Neural cell (in vitro differentiated cells): ENCODE measurements at regions not wholly inside any gene's neighbourhood (a gene's known extent, or its start where the extent isn't known, plus 50 kb on each side); places are given as distances from the start of the nearest gene placed in this dataset.

Experiments used
- EP300 ChIP-seq: fragments of 450-650 bp; conservative IDR thresholded peaks from 2 replicates; pipeline ENCODE4 v1.6.1; 2014; ENCODE audit warnings: antibody characterized with exemption, mild to moderate bottlenecking, moderate library complexity; ENCODE audit not compliant: poor library complexity, severe bottlenecking
- EZH2 ChIP-seq: fragments of 200-600, 300-800 bp; shearing (Covaris generic), sonication (generic); IDR thresholded peaks from 2 replicates; pipeline ENCODE4 v1.6.1; 2014; ENCODE audit warnings: antibody characterized with exemption, low read length, borderline replicate concordance, mild to moderate bottlenecking; ENCODE audit not compliant: insufficient read depth, poor library complexity, severe bottlenecking
- RAD21 ChIP-seq: fragments of 450-650 bp; conservative IDR thresholded peaks from 2 replicates; pipeline ENCODE4 v1.6.1; 2014; ENCODE audit warnings: antibody characterized with exemption, mild to moderate bottlenecking, moderate library complexity
- TAF1 ChIP-seq: IDR thresholded peaks from 2 replicates; pipeline ENCODE4 v1.6.1; 2012; ENCODE audit warnings: low read depth

- TF ChIP-seq EP300 (no peak), EZH2 (no peak), RAD21 (no peak), TAF1 (no peak)
Observed at GRCh38 chr12:68529869-68530268, 80.8 kb upstream of the RAP1B start.
